GM10266 (cell line): ENCODE measurements at regions not wholly inside any gene's neighbourhood (a gene's known extent, or its start where the extent isn't known, plus 50 kb on each side); places are given as distances from the start of the nearest gene placed in this dataset.

Experiments used
- DNase-seq: peaks from one replicate; pipeline ENCODE4 v3.0.0; 2012; ENCODE audit errors: extremely low spot score
- TF ChIP-seq, protein P1 (sequence below): IDR thresholded peaks from 2 replicates; pipeline ENCODE4 v1.5.1; 2012; ENCODE audit warnings: mild to moderate bottlenecking, low read depth; ENCODE audit not compliant: control insufficient read depth, insufficient read depth; ENCODE audit errors: missing control alignments

DNA sequence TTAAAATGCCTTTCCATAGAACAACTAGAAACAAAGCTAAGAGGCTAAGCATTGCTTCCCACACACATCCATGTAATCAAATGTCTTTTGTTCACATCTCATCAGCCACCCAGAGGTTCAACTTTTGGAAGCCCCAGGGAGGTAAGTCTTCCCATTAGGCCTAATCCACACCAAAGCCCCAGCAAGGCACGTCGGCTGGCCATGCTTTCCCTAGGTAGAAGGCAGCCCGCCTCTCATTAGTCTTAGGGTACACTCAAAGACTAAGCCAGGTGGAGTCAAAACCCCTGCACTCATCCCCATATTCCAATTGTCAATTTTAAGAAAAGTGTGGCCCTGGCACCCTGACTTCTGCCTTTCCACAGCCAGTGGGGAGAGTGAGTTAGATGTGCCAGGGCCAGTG is 87.9 kb downstream of the ATPSCKMT start:
- TF ChIP-seq, protein P1, sequence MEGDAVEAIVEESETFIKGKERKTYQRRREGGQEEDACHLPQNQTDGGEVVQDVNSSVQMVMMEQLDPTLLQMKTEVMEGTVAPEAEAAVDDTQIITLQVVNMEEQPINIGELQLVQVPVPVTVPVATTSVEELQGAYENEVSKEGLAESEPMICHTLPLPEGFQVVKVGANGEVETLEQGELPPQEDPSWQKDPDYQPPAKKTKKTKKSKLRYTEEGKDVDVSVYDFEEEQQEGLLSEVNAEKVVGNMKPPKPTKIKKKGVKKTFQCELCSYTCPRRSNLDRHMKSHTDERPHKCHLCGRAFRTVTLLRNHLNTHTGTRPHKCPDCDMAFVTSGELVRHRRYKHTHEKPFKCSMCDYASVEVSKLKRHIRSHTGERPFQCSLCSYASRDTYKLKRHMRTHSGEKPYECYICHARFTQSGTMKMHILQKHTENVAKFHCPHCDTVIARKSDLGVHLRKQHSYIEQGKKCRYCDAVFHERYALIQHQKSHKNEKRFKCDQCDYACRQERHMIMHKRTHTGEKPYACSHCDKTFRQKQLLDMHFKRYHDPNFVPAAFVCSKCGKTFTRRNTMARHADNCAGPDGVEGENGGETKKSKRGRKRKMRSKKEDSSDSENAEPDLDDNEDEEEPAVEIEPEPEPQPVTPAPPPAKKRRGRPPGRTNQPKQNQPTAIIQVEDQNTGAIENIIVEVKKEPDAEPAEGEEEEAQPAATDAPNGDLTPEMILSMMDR, result no peak
- no peak for DNase-seq

DNA sequence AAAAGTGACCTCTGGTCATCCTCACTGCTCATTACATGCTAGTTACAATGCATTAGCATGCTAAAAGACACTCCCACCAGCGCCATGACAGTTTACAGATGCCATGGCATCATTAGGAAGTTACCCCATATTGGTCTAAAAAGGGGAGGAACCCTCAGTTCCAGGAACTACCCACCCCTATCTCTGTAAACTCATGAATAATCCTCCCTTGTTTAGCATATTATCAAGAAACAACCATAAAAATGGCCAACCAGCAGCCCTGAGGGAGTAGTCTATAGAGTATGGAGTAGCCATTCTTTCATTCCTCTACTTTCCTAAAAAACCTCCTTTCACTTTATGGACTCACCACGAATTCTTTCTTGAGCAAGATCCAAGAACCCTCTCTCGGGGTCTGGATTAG is 89.4 kb downstream of the ATPSCKMT start:
- DNase-seq, result no peak
- TF ChIP-seq, protein P1, result no peak

DNA sequence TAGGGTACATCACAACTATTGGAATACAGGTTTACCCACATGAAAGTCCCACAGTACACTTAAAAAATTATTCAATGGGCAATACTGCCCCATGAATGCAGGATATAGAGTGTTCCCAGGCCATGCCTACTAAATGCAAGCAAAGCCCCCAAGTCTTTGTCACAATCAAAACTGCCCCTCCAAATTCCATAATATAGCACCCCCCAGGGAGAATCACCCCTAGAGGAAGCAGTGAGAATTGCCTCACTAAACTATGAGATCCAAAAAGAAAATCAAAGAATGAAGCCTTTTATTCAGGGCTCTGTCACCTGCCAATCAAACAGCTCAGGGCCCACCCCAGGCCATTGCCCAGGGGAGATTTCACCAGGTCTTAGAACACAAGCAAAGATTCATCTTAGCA is 90.8 kb downstream of the ATPSCKMT start:
- TF ChIP-seq, protein P1, result no peak
- DNase-seq, result no peak

DNA sequence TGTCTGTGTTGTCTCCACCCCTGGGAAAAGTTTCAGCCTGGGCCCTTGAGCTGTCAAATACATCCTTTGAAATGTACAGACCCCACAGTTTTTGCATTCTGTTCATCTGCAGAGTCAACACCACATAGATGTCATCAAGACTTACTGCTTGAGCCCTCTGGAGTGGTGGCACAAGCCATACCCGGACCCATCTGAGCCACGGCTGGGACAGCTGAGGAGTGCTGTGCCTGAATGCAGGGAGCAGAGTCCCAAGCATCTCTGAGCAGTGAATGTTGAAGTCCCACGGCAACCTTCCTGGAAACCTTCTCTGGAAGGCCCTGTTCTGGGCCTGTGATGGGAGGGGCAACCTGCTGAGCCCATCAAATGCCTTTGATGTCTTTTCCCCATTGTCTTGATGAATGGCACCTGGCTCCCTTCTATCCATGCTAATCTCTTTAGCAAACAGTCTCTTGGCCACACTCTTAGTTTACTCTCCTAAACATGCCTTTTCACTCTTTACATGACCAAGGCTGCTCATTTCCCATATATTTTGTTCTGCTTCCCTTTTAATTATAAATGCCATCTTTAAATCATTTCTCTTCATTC is 92.5 kb downstream of the ATPSCKMT start:
- DNase-seq, result no peak

DNA sequence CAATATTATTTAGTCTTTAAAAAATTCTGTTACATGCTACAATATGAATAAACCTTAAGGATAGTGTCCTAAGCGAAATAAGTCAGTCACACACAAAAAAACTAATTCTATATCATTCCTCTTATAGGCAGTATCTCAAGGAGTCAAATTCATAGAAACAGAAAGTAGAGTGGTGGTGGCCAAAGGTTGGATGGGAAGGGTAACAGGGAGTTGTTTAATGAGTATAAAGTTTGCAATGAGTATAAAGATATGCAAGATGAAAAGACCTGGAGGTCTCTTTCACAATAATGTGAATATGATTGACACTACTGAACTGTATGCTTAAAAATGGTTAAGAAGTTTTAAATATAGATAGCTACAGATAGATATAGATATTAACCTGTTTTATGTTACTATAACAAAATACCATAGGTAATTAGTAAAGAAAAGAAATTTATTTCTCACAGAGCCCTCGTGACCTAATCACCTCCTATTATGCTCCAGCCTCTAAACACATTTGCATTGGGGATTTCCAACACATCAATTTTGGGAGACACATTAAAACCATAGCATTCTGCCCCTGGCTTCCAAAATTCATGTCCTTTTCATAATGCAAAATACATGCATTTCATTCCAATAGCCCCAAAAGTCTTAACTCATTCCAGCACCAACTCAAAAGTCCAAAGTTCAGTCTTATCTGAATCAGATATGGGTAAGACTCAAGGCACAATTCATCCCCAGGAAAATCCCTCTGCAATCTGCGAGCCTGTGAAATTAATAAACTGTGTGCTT is 93.6 kb downstream of the ATPSCKMT start:
- DNase-seq, result no peak
- TF ChIP-seq, protein P1, result no peak

More for the DNA sequence above, 92.5 kb downstream of the ATPSCKMT start:
- TF ChIP-seq, protein P1, result no peak

DNA sequence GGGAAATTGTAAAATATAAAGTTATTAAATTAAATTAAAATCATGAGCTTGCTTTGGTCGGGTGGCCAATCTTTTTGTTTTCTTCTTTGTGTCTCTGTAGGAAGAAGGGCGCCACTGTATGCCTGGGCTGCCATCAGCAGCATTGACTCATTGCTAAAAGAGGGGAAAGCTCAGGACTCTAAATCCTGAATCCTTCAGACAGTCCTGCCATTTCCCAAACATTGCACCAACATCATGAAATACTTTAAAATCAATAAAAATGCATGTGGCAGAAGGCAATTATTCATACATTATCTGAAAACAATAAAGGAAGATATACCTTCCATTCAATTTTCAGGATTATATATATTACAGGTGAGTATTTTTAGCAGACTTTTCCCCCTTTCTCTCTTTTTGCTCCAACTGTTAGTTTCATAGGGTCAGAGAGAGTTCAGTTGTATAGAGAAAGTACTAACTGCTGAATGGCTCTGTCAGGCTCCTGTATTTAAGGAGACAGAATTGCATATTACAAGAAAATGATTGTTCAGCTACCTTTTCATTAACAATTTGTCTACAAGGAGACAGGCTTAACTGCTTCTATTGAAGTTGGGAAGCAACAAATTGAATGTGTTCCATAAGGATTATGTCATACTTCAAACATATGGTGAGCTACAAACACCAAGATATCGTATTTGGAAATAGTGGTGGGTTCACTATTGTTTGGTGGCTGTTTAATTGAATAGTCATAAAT is 95.7 kb downstream of the ATPSCKMT start:
- no peak for DNase-seq
- TF ChIP-seq, protein P1, result no peak

DNA sequence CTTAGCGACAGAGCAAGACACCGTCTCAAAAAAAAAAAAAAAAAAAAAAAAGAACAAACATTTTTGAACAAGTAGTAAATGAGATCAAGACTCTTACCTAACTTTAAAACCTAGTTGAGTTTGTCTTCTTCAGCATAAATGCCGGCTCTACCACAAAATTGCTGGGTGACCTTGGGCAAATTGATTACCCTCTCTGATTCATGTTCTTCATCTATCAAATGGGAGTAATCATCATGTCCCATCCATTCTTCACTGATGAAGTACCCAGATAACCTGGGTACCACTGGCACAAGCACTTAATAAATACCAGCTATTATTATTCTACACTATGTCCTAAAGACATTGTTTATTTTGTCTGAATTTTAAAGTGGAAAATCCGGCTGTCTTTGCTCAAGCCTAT is 96.3 kb downstream of the ATPSCKMT start:
- TF ChIP-seq, protein P1, result no peak
- no peak for DNase-seq
